GM23338 (cell line): ENCODE measurements at regions not wholly inside any gene's neighbourhood (a gene's known extent, or its start where the extent isn't known, plus 50 kb on each side); places are given as distances from the start of the nearest gene placed in this dataset.

Experiments used
- ATAC-seq: fragments of 200-7000 bp; cut with Tn5 transposase; 3 replicates; pipeline ENCODE4 v1.9.1; 2020
- DNase-seq: peaks from one replicate; pipeline ENCODE4 v3.0.0-alpha.2; 2015; ENCODE audit warnings: low spot score
- H2AFZ ChIP-seq: fragments of 200-600 bp; sonication (generic); 2 replicates; pipeline ENCODE4 v1.8.0; 2016; ENCODE audit warnings: antibody characterized with exemption, mild to moderate bottlenecking, moderate library complexity
- H3F3A ChIP-seq: fragments of 200-600 bp; sonication (generic); replicated peaks from 2 replicates; pipeline ENCODE4 v1.8.0; 2017; ENCODE audit warnings: antibody characterized with exemption, mixed run types, low read depth
- H3K27ac ChIP-seq: fragments of 200-600 bp; sonication (generic); 2 replicates; pipeline ENCODE4 v1.6.1; 2016; ENCODE audit warnings: low read depth
- H3K27me3 ChIP-seq: fragments of 200-600 bp; sonication (generic); 2 replicates; pipeline ENCODE4 v1.8.0; 2016; ENCODE audit warnings: mild to moderate bottlenecking, mixed run types, moderate library complexity; ENCODE audit not compliant: insufficient read depth
- H3K36me3 ChIP-seq: fragments of 200-600 bp; sonication (generic); 2 replicates; pipeline ENCODE4 v1.8.0; 2016; ENCODE audit warnings: mild to moderate bottlenecking; ENCODE audit not compliant: insufficient read depth
- H3K4me1 ChIP-seq: fragments of 200-600 bp; sonication (generic); 2 replicates; pipeline ENCODE4 v1.8.0; 2016; ENCODE audit warnings: mild to moderate bottlenecking, moderate library complexity; ENCODE audit not compliant: insufficient read depth
- H3K4me2 ChIP-seq: fragments of 200-600 bp; sonication (generic); 2 replicates; pipeline ENCODE4 v1.7.1; 2017; ENCODE audit warnings: mixed run types
- H3K4me3 ChIP-seq: fragments of 200-600 bp; sonication (generic); 2 replicates; pipeline ENCODE4 v1.6.1; 2016; ENCODE audit warnings: mixed run types
- H3K79me2 ChIP-seq: fragments of 200-600 bp; sonication (generic); replicated peaks from 2 replicates; pipeline ENCODE4 v1.8.0; 2017; ENCODE audit warnings: mild to moderate bottlenecking; ENCODE audit not compliant: insufficient read depth
- H3K9me2 ChIP-seq: fragments of 200-600 bp; sonication (generic); 2 replicates; pipeline ENCODE4 v1.8.0; 2017; ENCODE audit not compliant: insufficient read depth
- H4K20me1 ChIP-seq: fragments of 200-600 bp; sonication (generic); replicated peaks from 2 replicates; pipeline ENCODE4 v1.8.0; 2017; ENCODE audit warnings: mild to moderate bottlenecking; ENCODE audit not compliant: insufficient read depth
- H3K27ac Mint-ChIP-seq: 2 replicates; pipeline ENCODE4 v1.8.0; 2020; ENCODE audit warnings: inconsistent platforms, mild to moderate bottlenecking, moderate library complexity, mixed read lengths
- H3K27me3 Mint-ChIP-seq: 3 replicates; pipeline ENCODE4 v1.8.0; 2022; ENCODE audit warnings: low read depth, mild to moderate bottlenecking, moderate library complexity, mixed read lengths, inconsistent platforms; ENCODE audit not compliant: insufficient read depth, poor library complexity
- H3K36me3 Mint-ChIP-seq: 3 replicates; pipeline ENCODE4 v1.8.0; 2021; ENCODE audit warnings: low read depth, mild to moderate bottlenecking, inconsistent platforms, moderate library complexity, mixed read lengths
- H3K4me1 Mint-ChIP-seq: 3 replicates; pipeline ENCODE4 v1.8.0; 2020; ENCODE audit warnings: mild to moderate bottlenecking, inconsistent platforms, mixed read lengths
- H3K4me3 Mint-ChIP-seq: 3 replicates; pipeline ENCODE4 v1.8.0; 2021; ENCODE audit warnings: moderate library complexity, mild to moderate bottlenecking, inconsistent platforms, mixed read lengths
- H3K9me3 Mint-ChIP-seq: 3 replicates; pipeline ENCODE4 v1.8.0; 2020; ENCODE audit warnings: moderate library complexity, mild to moderate bottlenecking, inconsistent platforms, mixed read lengths
- CREB1 ChIP-seq: fragments of 250-450 bp; sonication (Bioruptor Pico); IDR thresholded peaks from 2 replicates; pipeline ENCODE4 v1.5.0; 2020; ENCODE audit warnings: low read depth, mild to moderate bottlenecking, moderate library complexity
- EZH2 ChIP-seq: fragments of 200-600 bp; sonication (generic); IDR thresholded peaks from one replicate; pipeline ENCODE4 v1.8.0; 2017; ENCODE audit warnings: antibody characterized with exemption, mild to moderate bottlenecking, low read depth; ENCODE audit not compliant: unreplicated experiment
- EZH2phosphoT487 ChIP-seq: fragments of 200-600 bp; sonication (generic); IDR thresholded peaks from one replicate; pipeline ENCODE4 v1.8.1; 2018; ENCODE audit warnings: antibody characterized with exemption; ENCODE audit not compliant: unreplicated experiment
- JUNB ChIP-seq: IDR thresholded peaks from one replicate; pipeline ENCODE4 v1.6.1; 2016; ENCODE audit warnings: antibody characterized with exemption; ENCODE audit not compliant: unreplicated experiment
- NANOG ChIP-seq: IDR thresholded peaks from 2 replicates; pipeline ENCODE4 v1.6.1; 2016; ENCODE audit warnings: antibody characterized with exemption, borderline replicate concordance
- POLR2AphosphoS5 ChIP-seq: IDR thresholded peaks from 2 replicates; pipeline ENCODE4 v1.6.1; 2016; ENCODE audit warnings: antibody characterized with exemption, low read depth
- STAT1 ChIP-seq: IDR thresholded peaks from one replicate; pipeline ENCODE4 v1.6.1; 2016; ENCODE audit warnings: antibody characterized with exemption; ENCODE audit not compliant: unreplicated experiment
- ZNF114 ChIP-seq: fragments of 250-450 bp; sonication (Bioruptor Pico); IDR thresholded peaks from 2 replicates; pipeline ENCODE4 v1.5.0; 2020; ENCODE audit warnings: mild to moderate bottlenecking, moderate library complexity
- ZNF331 ChIP-seq: fragments of 250-450 bp; sonication (Bioruptor Pico); IDR thresholded peaks from 2 replicates; pipeline ENCODE4 v1.5.0; 2020; ENCODE audit warnings: low read depth, mild to moderate bottlenecking, moderate library complexity
- TF ChIP-seq, protein P1 (sequence below), 2 experiments: fragments of 200-600 bp in 1 of 2; sonication (generic) in 1 of 2; conservative IDR thresholded peaks; 2 replicates each; pipeline versions ENCODE4 v1.5.1 to v1.6.1; 2016 to 2017; ENCODE audit warnings: antibody characterized with exemption in 2 of 2, low read depth in 2 of 2, mild to moderate bottlenecking in 2 of 2, moderate library complexity in 1 of 2
- TF ChIP-seq, protein P2 (sequence below): IDR thresholded peaks from one replicate; pipeline ENCODE4 v1.6.1; 2018; ENCODE audit warnings: antibody characterized with exemption; ENCODE audit not compliant: unreplicated experiment
- TF ChIP-seq, protein P3 (sequence below): fragments of 250-450 bp; sonication (Bioruptor Pico); IDR thresholded peaks from 2 replicates; pipeline ENCODE4 v1.5.0; 2020; ENCODE audit warnings: mild to moderate bottlenecking, moderate library complexity
- TF ChIP-seq, protein P4 (sequence below): IDR thresholded peaks from 2 replicates; pipeline ENCODE4 v1.6.1; 2016; ENCODE audit warnings: antibody characterized with exemption

DNA sequence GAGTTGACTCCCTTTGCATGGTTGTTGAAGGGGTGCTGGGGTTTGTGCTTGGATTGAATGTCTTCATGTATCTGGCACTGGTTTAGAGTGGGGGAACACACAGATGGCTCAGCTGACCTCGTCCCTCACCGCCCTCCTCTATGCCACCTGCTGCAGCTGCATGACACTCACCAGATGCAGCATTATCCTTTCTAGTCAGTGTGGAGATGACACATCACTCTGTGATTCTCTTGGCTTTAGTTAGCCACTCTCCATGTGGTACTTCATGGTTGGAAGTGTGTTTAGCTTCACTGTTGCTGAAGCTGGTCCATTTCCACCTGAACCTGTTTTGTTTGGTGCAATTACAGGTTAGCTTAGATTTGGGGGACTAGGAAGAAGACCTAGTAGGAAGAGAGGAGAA is 56.3 kb upstream of the BMPER start:
- no peak for ATAC-seq
- peaks cover 10% of the 10 kb centered on the region; the same call in 1 of the 2 replicates for H3K9me2 ChIP-seq
- H3K4me1 Mint-ChIP-seq: peaks cover 4% of the 10 kb centered on the region; the same call in 1 of the 3 replicates
- DNase-seq: no peak
- H3K36me3 ChIP-seq: no peaks in the 10 kb centered on the region
- no peak overlapping the region for H2AFZ ChIP-seq
- no peaks in the 10 kb centered on the region for H3K4me1 ChIP-seq
- H3K9me3 Mint-ChIP-seq: no peaks in the 10 kb centered on the region
- no peak overlapping the region for H3K4me3 ChIP-seq
- H3K4me2 ChIP-seq: no peak overlapping the region
- no peak for TF ChIP-seq ZNF114 (CRISPR knock-in tag)
- TF ChIP-seq ZNF331 (CRISPR knock-in tag): no peak
- TF ChIP-seq, protein P1, sequence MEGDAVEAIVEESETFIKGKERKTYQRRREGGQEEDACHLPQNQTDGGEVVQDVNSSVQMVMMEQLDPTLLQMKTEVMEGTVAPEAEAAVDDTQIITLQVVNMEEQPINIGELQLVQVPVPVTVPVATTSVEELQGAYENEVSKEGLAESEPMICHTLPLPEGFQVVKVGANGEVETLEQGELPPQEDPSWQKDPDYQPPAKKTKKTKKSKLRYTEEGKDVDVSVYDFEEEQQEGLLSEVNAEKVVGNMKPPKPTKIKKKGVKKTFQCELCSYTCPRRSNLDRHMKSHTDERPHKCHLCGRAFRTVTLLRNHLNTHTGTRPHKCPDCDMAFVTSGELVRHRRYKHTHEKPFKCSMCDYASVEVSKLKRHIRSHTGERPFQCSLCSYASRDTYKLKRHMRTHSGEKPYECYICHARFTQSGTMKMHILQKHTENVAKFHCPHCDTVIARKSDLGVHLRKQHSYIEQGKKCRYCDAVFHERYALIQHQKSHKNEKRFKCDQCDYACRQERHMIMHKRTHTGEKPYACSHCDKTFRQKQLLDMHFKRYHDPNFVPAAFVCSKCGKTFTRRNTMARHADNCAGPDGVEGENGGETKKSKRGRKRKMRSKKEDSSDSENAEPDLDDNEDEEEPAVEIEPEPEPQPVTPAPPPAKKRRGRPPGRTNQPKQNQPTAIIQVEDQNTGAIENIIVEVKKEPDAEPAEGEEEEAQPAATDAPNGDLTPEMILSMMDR (conservative IDR thresholded peaks at IDR 0.05; ENCODE audit: low read depth in 2 of 2): no peak
- TF ChIP-seq STAT1: no peak
- TF ChIP-seq, protein P2, sequence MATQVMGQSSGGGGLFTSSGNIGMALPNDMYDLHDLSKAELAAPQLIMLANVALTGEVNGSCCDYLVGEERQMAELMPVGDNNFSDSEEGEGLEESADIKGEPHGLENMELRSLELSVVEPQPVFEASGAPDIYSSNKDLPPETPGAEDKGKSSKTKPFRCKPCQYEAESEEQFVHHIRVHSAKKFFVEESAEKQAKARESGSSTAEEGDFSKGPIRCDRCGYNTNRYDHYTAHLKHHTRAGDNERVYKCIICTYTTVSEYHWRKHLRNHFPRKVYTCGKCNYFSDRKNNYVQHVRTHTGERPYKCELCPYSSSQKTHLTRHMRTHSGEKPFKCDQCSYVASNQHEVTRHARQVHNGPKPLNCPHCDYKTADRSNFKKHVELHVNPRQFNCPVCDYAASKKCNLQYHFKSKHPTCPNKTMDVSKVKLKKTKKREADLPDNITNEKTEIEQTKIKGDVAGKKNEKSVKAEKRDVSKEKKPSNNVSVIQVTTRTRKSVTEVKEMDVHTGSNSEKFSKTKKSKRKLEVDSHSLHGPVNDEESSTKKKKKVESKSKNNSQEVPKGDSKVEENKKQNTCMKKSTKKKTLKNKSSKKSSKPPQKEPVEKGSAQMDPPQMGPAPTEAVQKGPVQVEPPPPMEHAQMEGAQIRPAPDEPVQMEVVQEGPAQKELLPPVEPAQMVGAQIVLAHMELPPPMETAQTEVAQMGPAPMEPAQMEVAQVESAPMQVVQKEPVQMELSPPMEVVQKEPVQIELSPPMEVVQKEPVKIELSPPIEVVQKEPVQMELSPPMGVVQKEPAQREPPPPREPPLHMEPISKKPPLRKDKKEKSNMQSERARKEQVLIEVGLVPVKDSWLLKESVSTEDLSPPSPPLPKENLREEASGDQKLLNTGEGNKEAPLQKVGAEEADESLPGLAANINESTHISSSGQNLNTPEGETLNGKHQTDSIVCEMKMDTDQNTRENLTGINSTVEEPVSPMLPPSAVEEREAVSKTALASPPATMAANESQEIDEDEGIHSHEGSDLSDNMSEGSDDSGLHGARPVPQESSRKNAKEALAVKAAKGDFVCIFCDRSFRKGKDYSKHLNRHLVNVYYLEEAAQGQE: no peak
- TF ChIP-seq, protein P3, sequence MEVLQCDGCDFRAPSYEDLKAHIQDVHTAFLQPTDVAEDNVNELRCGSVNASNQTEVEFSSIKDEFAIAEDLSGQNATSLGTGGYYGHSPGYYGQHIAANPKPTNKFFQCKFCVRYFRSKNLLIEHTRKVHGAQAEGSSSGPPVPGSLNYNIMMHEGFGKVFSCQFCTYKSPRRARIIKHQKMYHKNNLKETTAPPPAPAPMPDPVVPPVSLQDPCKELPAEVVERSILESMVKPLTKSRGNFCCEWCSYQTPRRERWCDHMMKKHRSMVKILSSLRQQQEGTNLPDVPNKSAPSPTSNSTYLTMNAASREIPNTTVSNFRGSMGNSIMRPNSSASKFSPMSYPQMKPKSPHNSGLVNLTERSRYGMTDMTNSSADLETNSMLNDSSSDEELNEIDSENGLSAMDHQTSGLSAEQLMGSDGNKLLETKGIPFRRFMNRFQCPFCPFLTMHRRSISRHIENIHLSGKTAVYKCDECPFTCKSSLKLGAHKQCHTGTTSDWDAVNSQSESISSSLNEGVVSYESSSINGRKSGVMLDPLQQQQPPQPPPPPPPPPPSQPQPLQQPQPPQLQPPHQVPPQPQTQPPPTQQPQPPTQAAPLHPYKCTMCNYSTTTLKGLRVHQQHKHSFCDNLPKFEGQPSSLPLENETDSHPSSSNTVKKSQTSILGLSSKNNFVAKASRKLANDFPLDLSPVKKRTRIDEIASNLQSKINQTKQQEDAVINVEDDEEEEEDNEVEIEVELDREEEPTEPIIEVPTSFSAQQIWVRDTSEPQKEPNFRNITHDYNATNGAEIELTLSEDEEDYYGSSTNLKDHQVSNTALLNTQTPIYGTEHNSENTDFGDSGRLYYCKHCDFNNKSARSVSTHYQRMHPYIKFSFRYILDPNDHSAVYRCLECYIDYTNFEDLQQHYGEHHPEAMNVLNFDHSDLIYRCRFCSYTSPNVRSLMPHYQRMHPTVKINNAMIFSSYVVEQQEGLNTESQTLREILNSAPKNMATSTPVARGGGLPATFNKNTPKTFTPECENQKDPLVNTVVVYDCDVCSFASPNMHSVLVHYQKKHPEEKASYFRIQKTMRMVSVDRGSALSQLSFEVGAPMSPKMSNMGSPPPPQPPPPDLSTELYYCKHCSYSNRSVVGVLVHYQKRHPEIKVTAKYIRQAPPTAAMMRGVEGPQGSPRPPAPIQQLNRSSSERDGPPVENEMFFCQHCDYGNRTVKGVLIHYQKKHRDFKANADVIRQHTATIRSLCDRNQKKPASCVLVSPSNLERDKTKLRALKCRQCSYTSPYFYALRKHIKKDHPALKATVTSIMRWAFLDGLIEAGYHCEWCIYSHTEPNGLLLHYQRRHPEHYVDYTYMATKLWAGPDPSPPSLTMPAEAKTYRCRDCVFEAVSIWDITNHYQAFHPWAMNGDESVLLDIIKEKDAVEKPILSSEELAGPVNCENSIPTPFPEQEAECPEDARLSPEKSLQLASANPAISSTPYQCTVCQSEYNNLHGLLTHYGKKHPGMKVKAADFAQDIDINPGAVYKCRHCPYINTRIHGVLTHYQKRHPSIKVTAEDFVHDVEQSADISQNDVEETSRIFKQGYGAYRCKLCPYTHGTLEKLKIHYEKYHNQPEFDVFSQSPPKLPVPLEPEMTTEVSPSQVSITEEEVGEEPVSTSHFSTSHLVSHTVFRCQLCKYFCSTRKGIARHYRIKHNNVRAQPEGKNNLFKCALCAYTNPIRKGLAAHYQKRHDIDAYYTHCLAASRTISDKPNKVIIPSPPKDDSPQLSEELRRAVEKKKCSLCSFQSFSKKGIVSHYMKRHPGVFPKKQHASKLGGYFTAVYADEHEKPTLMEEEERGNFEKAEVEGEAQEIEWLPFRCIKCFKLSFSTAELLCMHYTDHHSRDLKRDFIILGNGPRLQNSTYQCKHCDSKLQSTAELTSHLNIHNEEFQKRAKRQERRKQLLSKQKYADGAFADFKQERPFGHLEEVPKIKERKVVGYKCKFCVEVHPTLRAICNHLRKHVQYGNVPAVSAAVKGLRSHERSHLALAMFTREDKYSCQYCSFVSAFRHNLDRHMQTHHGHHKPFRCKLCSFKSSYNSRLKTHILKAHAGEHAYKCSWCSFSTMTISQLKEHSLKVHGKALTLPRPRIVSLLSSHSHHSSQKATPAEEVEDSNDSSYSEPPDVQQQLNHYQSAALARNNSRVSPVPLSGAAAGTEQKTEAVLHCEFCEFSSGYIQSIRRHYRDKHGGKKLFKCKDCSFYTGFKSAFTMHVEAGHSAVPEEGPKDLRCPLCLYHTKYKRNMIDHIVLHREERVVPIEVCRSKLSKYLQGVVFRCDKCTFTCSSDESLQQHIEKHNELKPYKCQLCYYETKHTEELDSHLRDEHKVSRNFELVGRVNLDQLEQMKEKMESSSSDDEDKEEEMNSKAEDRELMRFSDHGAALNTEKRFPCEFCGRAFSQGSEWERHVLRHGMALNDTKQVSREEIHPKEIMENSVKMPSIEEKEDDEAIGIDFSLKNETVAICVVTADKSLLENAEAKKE (CRISPR knock-in tag): no peak
- TF ChIP-seq, protein P4, sequence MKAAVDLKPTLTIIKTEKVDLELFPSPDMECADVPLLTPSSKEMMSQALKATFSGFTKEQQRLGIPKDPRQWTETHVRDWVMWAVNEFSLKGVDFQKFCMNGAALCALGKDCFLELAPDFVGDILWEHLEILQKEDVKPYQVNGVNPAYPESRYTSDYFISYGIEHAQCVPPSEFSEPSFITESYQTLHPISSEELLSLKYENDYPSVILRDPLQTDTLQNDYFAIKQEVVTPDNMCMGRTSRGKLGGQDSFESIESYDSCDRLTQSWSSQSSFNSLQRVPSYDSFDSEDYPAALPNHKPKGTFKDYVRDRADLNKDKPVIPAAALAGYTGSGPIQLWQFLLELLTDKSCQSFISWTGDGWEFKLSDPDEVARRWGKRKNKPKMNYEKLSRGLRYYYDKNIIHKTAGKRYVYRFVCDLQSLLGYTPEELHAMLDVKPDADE: no peak
- TF ChIP-seq POLR2AphosphoS5: no peak
- TF ChIP-seq CREB1: no peak
- TF ChIP-seq NANOG: no peak
- TF ChIP-seq EZH2phosphoT487: no peak
- no peak for TF ChIP-seq EZH2
- TF ChIP-seq JUNB: no peak
- no peaks in the 10 kb centered on the region for H3K79me2 ChIP-seq
- H3K27me3 ChIP-seq: no peaks in the 10 kb centered on the region
- peaks cover 5% of the 10 kb centered on the region for H3K27me3 Mint-ChIP-seq
- no peaks in the 10 kb centered on the region for H3K36me3 Mint-ChIP-seq
- H3K27ac ChIP-seq: no peak overlapping the region
- H3K27ac Mint-ChIP-seq: no peak overlapping the region
- H4K20me1 ChIP-seq: no peaks in the 10 kb centered on the region
- no peak overlapping the region for H3K4me3 Mint-ChIP-seq
- no peaks in the 10 kb centered on the region for H3F3A ChIP-seq
